K562 (cell line): ENCODE measurements at regions not wholly inside any gene's neighbourhood (a gene's known extent, or its start where the extent isn't known, plus 50 kb on each side); places are given as distances from the start of the nearest gene placed in this dataset.

ENCODE experiments used
- ASH1L ChIP-seq: fragments of 450-650 bp; IDR thresholded peaks from 2 replicates; pipeline ENCODE4 v1.6.1; 2018; ENCODE audit warnings: borderline replicate concordance, mild to moderate bottlenecking, low read depth; ENCODE audit not compliant: partially characterized antibody
- ELF1 ChIP-seq: fragments of 200-800 bp; sonication (Bioruptor generic); IDR thresholded peaks from 2 replicates; pipeline ENCODE4 v1.6.1; 2016; ENCODE audit warnings: missing genetic modification characterization, missing compliant biosample characterization
- HDAC3 ChIP-seq: fragments of 450-650 bp; IDR thresholded peaks from 2 replicates; pipeline ENCODE4 v1.6.1; 2018; ENCODE audit warnings: borderline replicate concordance, mild to moderate bottlenecking, moderate library complexity; ENCODE audit not compliant: partially characterized antibody
- KLF13 ChIP-seq: fragments of 450-650 bp; IDR thresholded peaks from 2 replicates; pipeline ENCODE4 v1.6.1; 2016; ENCODE audit warnings: missing genetic modification characterization, low read depth, mild to moderate bottlenecking, missing compliant biosample characterization, moderate library complexity, borderline replicate concordance
- MEIS2 ChIP-seq: fragments of 450-650 bp; IDR thresholded peaks from 2 replicates; pipeline ENCODE4 v1.6.1; 2014; ENCODE audit warnings: mild to moderate bottlenecking; ENCODE audit not compliant: partially characterized antibody
- TARDBP ChIP-seq: fragments of 450-650 bp; IDR thresholded peaks from 2 replicates; pipeline ENCODE4 v1.6.1; 2016
- XRCC5 ChIP-seq: fragments of 200-400 bp; formaldehyde crosslinking; IDR thresholded peaks from 2 replicates; pipeline ENCODE4 v1.6.1; 2017; ENCODE audit warnings: low read depth, mild to moderate bottlenecking, low read length
- ZNF766 ChIP-seq: fragments of 200-800 bp; sonication (Bioruptor generic); conservative IDR thresholded peaks from 2 replicates; pipeline ENCODE4 v1.6.1; 2016; ENCODE audit warnings: missing genetic modification characterization, missing compliant biosample characterization

DNA sequence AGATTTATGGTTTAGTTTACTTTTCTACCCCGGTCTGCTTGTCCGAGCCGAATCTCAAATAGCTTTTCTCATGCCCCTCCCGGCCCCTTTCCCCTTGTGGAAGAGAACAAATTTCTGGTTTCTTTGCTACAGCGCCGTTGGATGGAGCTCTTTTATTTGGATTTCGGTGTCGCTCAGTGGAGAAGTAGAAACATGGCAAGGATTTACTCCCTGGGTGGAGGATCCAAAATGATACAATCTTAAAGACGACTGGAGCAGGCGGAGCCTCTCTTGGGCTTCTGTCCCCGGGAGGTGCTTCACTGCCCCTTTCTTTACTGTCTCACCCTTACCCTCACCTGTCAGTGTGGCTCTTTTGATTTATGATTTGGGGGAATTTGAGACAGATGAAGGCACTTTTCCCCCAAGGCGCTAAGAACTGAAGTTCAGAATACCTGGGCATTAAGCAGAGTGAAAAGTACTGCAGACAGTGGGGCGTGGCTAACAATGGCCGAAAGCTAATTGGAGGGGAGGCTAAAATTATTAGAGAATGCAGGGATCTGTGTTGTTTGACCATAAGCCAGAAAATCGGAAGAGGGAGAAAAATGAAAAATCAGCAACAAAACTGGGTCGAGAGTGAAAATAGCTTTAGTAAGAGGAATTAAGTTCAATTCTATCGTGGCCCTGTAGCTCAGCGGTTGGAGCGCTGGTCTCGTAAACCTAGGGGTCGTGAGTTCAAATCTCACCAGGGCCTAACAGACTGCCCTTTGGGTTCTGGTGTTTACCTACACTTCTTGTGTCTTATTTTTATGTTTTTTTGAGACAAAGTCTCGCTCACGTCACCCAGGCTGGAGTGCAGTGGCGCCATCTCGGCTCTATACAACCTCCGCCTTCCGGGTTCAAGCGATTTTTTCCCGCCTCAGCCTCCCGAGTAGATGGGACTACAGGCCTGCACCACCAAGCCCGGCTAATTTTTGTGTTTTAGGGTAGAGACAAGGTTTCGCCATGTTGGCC lies 145.1 kb upstream of the ZNF184 start (continued):
- no peak for TF ChIP-seq KLF13 (tag)
- TF ChIP-seq ELF1 (tag), result 0 out of 2 replicates have a peak, but pooled peaks have one; percentile 37
- 0 out of 2 replicates have a peak, but pooled peaks have one; percentile 36 for TF ChIP-seq XRCC5
- 0 out of 2 replicates have a peak, but pooled peaks have one; percentile 54 for TF ChIP-seq TARDBP
- TF ChIP-seq MEIS2, result peak; percentile 95
- TF ChIP-seq ASH1L, result peak; percentile 24
- TF ChIP-seq HDAC3, result peak; percentile 25
- 0 out of 2 replicates have a peak, but pooled peaks have one; percentile 28 for TF ChIP-seq ZNF766 (CRISPR knock-in tag)
- TF ChIP-seq, all 486 proteins: peak for 112
